NCI-H524 treated with DMSO at 0.1 percent for 48 hours (cell line): ENCODE measurements at regions not wholly inside any gene's neighbourhood (a gene's known extent, or its start where the extent isn't known, plus 50 kb on each side); places are given as distances from the start of the nearest gene placed in this dataset.
"Not testable (repeated sequence)": the region's sequence is repeated elsewhere in the genome, so short reads cannot be mapped to it uniquely, and the experiment has no call there.

ENCODE experiments used
- DNase-seq: peaks from one replicate; lab custom pipeline; 2025; lab: John Stamatoyannopoulos, UW

GRCh38 chr1:58062635-58063034 is 483.9 kb downstream of the OMA1 start:
- no peak for DNase-seq

- no peak for DNase-seq
These were observed 485.9 kb downstream of the OMA1 start for GRCh38 chr1:58060559-58061170.

- no peak for DNase-seq
These were observed 486.7 kb downstream of the OMA1 start for GRCh38 chr1:58059789-58060188.

- DNase-seq: no peak
These were observed 488.2 kb downstream of the OMA1 start for GRCh38 chr1:58058323-58058722.

- DNase-seq: no peak
These were observed 488.7 kb downstream of the OMA1 start for GRCh38 chr1:58057826-58058225.

GRCh38 chr1:58051187-58051586 is 495.3 kb downstream of the OMA1 start:
- DNase-seq: not testable (repeated sequence)

GRCh38 chr1:58047265-58047858 is 499.2 kb downstream of the OMA1 start:
- DNase-seq: no peak

- DNase-seq: no peak
These were observed 501.3 kb downstream of the OMA1 start for GRCh38 chr1:58045094-58045705.

- no peak for DNase-seq
These were observed 504.9 kb downstream of the OMA1 start for GRCh38 chr1:58041621-58042020.

GRCh38 chr1:58038574-58038973 is 508.0 kb downstream of the OMA1 start:
- no peak for DNase-seq

GRCh38 chr1:58035523-58035922 is 511.0 kb downstream of the OMA1 start:
- no peak for DNase-seq

- DNase-seq: no peak
These were observed 513.2 kb downstream of the OMA1 start for GRCh38 chr1:58033311-58033710.

- no peak for DNase-seq
These were observed 513.9 kb downstream of the OMA1 start for GRCh38 chr1:58032611-58033073.

GRCh38 chr1:58031416-58031815 is 515.1 kb downstream of the OMA1 start:
- DNase-seq: no peak

- no peak for DNase-seq
These were observed 516.1 kb downstream of the OMA1 start for GRCh38 chr1:58030456-58030855.

- no peak for DNase-seq
These were observed 528.9 kb downstream of the OMA1 start for GRCh38 chr1:58017641-58018040.

- DNase-seq: no peak
These were observed 533.3 kb downstream of the OMA1 start for GRCh38 chr1:58013237-58013636.

- DNase-seq: no peak
These were observed 534.5 kb downstream of the OMA1 start for GRCh38 chr1:58011978-58012377.

- DNase-seq: no peak
These were observed 540.0 kb downstream of the OMA1 start for GRCh38 chr1:58006421-58007046.

GRCh38 chr1:58005212-58005611 is 541.3 kb downstream of the OMA1 start:
- DNase-seq: no peak

- DNase-seq: no peak
These were observed 542.5 kb downstream of the OMA1 start for GRCh38 chr1:58003988-58004387.

- DNase-seq: no peak
These were observed 543.5 kb downstream of the OMA1 start for GRCh38 chr1:58003059-58003458.

- DNase-seq: no peak
These were observed 545.7 kb downstream of the OMA1 start for GRCh38 chr1:58000821-58001220.
